ENCODE measurements at regions not wholly inside any gene's neighbourhood (a gene's known extent, or its start where the extent isn't known, plus 50 kb on each side); places are given as distances from the start of the nearest gene placed in this dataset.

GRCh38 chr3:28634019-28634418 lies 285.4 kb upstream of the AZI2 start:
- H3K27ac ChIP-seq (ENCODE audit: low read length): no peak overlapping the region
- no peak overlapping the region for H3K4me3 Mint-ChIP-seq
- no peaks in the 10 kb centered on the region for H3K36me3 Mint-ChIP-seq
- H3K9me3 ChIP-seq (ENCODE audit: control insufficient read depth, insufficient read depth, low read length): no peaks in the 10 kb centered on the region
- DNase-seq (no peak), ATAC-seq (no peak)
- H3K4me1 Mint-ChIP-seq: no peaks in the 10 kb centered on the region
- no peaks in the 10 kb centered on the region for H3K36me3 ChIP-seq (ENCODE audit: control insufficient read depth, insufficient read depth, low read length)
- no peak for TF ChIP-seq CTCF (IDR thresholded peaks at IDR 0.05)
- no peaks in the 10 kb centered on the region for H3K27me3 ChIP-seq (ENCODE audit: control insufficient read depth, insufficient read depth, low read length)
- no peaks in the 10 kb centered on the region for H3K4me1 ChIP-seq (ENCODE audit: control insufficient read depth, insufficient read depth, low read length)
- peaks cover 2 to 3% of the 10 kb centered on the region in 2 donors for H3K9me3 Mint-ChIP-seq
- no peak overlapping the region for H3K27ac Mint-ChIP-seq
- no peak overlapping the region for H3K4me3 ChIP-seq (ENCODE audit: low read length)
- no peaks in the 10 kb centered on the region for H3K27me3 Mint-ChIP-seq (ENCODE audit: low read depth in 2 of 2)
- intact Hi-C loops (cut with micrococcal nuclease): no loop called here
- WGBS (ENCODE audit: insufficient coverage): 87% methylated on average over 2 of the region's 2 CpGs

- ATAC-seq (no peak), DNase-seq (no peak)
- no peaks in the 10 kb centered on the region for H3K36me3 ChIP-seq (ENCODE audit: control insufficient read depth, insufficient read depth, low read length)
- Mint-ChIP-seq H3K27ac (no peak overlapping the region), H3K4me3 (no peak overlapping the region), H3K27me3 (ENCODE audit: low read depth in 2 of 2) (no peaks in the 10 kb centered on the region), H3K9me3 (peaks cover 2 to 3% of the 10 kb centered on the region in 2 donors), H3K36me3 (no peaks in the 10 kb centered on the region), H3K4me1 (no peaks in the 10 kb centered on the region)
- no peaks in the 10 kb centered on the region for H3K27me3 ChIP-seq (ENCODE audit: control insufficient read depth, insufficient read depth, low read length)
- H3K4me1 ChIP-seq (ENCODE audit: control insufficient read depth, insufficient read depth, low read length): no peaks in the 10 kb centered on the region
- no peaks in the 10 kb centered on the region for H3K9me3 ChIP-seq (ENCODE audit: control insufficient read depth, insufficient read depth, low read length)
- no peak for TF ChIP-seq CTCF (IDR thresholded peaks at IDR 0.05)
- WGBS (ENCODE audit: insufficient coverage): 50% methylated on average over 3 of the region's 3 CpGs
- intact Hi-C loops (cut with micrococcal nuclease): no loop called here
- no peak overlapping the region for H3K4me3 ChIP-seq (ENCODE audit: low read length)
- H3K27ac ChIP-seq (ENCODE audit: low read length): no peak overlapping the region
These were observed 289.1 kb upstream of the AZI2 start for GRCh38 chr3:28637742-28638141.

- WGBS (ENCODE audit: insufficient coverage): 82% methylated on average over 1 of the region's 2 CpGs
- no peak overlapping the region for H3K4me3 Mint-ChIP-seq
- H3K9me3 Mint-ChIP-seq: peaks cover 0 to 2% of the 10 kb centered on the region in 2 donors
- H3K9me3 ChIP-seq (ENCODE audit: control insufficient read depth, insufficient read depth, low read length): no peaks in the 10 kb centered on the region
- H3K4me1 ChIP-seq (ENCODE audit: control insufficient read depth, insufficient read depth, low read length): no peaks in the 10 kb centered on the region
- intact Hi-C loops (cut with micrococcal nuclease): no loop called here
- no peak for TF ChIP-seq CTCF (IDR thresholded peaks at IDR 0.05)
- H3K27me3 ChIP-seq (ENCODE audit: control insufficient read depth, insufficient read depth, low read length): no peaks in the 10 kb centered on the region
- ATAC-seq (no peak), DNase-seq (no peak)
- no peaks in the 10 kb centered on the region for H3K36me3 Mint-ChIP-seq
- no peak overlapping the region for H3K27ac ChIP-seq (ENCODE audit: low read length)
- H3K27ac Mint-ChIP-seq: no peak overlapping the region
- no peaks in the 10 kb centered on the region for H3K4me1 Mint-ChIP-seq
- peaks cover 0 to 4% of the 10 kb centered on the region in 2 donors for H3K27me3 Mint-ChIP-seq (ENCODE audit: low read depth in 2 of 2)
- H3K4me3 ChIP-seq (ENCODE audit: low read length): no peak overlapping the region
- no peaks in the 10 kb centered on the region for H3K36me3 ChIP-seq (ENCODE audit: control insufficient read depth, insufficient read depth, low read length)
These were observed 296.5 kb upstream of the AZI2 start for GRCh38 chr3:28645149-28645548.

- WGBS (ENCODE audit: insufficient coverage): 69% methylated on average over 4 of the region's 4 CpGs
- no peaks in the 10 kb centered on the region for H3K36me3 Mint-ChIP-seq
- no peak for ATAC-seq
- H3K27me3 Mint-ChIP-seq (ENCODE audit: low read depth in 2 of 2): peaks cover 0 to 4% of the 10 kb centered on the region in 2 donors
- H3K4me1 Mint-ChIP-seq: no peaks in the 10 kb centered on the region
- no peak for TF ChIP-seq CTCF (IDR thresholded peaks at IDR 0.05)
- H3K9me3 Mint-ChIP-seq: peaks cover 0 to 2% of the 10 kb centered on the region in 2 donors
- H3K36me3 ChIP-seq (ENCODE audit: control insufficient read depth, insufficient read depth, low read length): no peaks in the 10 kb centered on the region
- H3K9me3 ChIP-seq (ENCODE audit: control insufficient read depth, insufficient read depth, low read length): no peaks in the 10 kb centered on the region
- H3K4me3 Mint-ChIP-seq: no peak overlapping the region
- no peak for DNase-seq
- H3K27me3 ChIP-seq (ENCODE audit: control insufficient read depth, insufficient read depth, low read length): no peaks in the 10 kb centered on the region
- no peaks in the 10 kb centered on the region for H3K4me1 ChIP-seq (ENCODE audit: control insufficient read depth, insufficient read depth, low read length)
- intact Hi-C loops (cut with micrococcal nuclease): no loop called here
- no peak overlapping the region for H3K27ac Mint-ChIP-seq
- no peak overlapping the region for H3K27ac ChIP-seq (ENCODE audit: low read length)
- H3K4me3 ChIP-seq (ENCODE audit: low read length): no peak overlapping the region
These were observed 297.8 kb upstream of the AZI2 start for GRCh38 chr3:28646435-28646834.
